BE2C (cell line): ENCODE measurements at regions not wholly inside any gene's neighbourhood (a gene's known extent, or its start where the extent isn't known, plus 50 kb on each side); places are given as distances from the start of the nearest gene placed in this dataset.
"Not testable (repeated sequence)": the region's sequence is repeated elsewhere in the genome, so short reads cannot be mapped to it uniquely, and the experiment has no call there.

ENCODE experiments used
- DNase-seq: peaks from one replicate; pipeline ENCODE4 v3.0.0-alpha.2; 2020
- H3K27me3 ChIP-seq: fragments of 250-450 bp; sonication (Bioruptor Pico); 2 replicates; pipeline ENCODE4 v1.5.1; 2020; ENCODE audit warnings: mild to moderate bottlenecking
- H3K36me3 ChIP-seq: fragments of 250-450 bp; sonication (Bioruptor Pico); 2 replicates; pipeline ENCODE4 v1.5.1; 2020; ENCODE audit warnings: mild to moderate bottlenecking
- H3K4me1 ChIP-seq: fragments of 250-450 bp; sonication (Bioruptor Pico); 2 replicates; pipeline ENCODE4 v1.5.1; 2020
- H3K4me3 ChIP-seq: 2 replicates; pipeline ENCODE4 v1.5.1; 2011; ENCODE audit warnings: low read depth, low read length
- H3K9me3 ChIP-seq: fragments of 250-450 bp; sonication (Bioruptor Pico); 2 replicates; pipeline ENCODE4 v1.5.1; 2020
- CTCF ChIP-seq: IDR thresholded peaks from 2 replicates; pipeline ENCODE4 v1.5.1; 2012; ENCODE audit warnings: mild to moderate bottlenecking, low read depth, low read length

- Histone ChIP-seq H3K4me3 (no peak overlapping the region), H3K4me1 (no peaks in the 10 kb centered on the region), H3K9me3 (no peaks in the 10 kb centered on the region), H3K36me3 (no peaks in the 10 kb centered on the region), H3K27me3 (no peaks in the 10 kb centered on the region)
- no peak for DNase-seq
- no peak for TF ChIP-seq CTCF
Measured at GRCh38 chr7:49497471-49497870, 276.0 kb upstream of the VWC2 start.

DNA sequence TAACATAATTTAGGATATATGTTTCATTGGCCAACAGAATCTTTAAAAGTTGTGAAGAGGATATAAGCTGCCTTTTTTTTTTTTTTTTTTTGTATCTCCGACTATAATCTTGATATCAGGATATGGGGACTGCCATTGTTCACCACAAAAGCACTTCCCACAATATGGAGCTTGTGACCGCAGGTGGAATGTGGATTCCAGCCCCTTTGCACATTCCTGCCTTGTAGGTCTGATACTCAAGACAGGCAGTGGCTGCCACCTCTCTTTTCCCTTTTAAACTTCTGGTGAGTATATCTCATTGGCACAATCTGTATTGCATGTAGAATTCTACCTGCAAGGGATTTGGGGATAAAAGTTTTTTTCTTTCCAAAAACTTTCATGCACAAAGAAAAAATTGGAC is 272.7 kb upstream of the VWC2 start:
- no peak for DNase-seq
- TF ChIP-seq CTCF = no peak

GRCh38 chr7:49507206-49507605 is 266.2 kb upstream of the VWC2 start:
- DNase-seq, H3K27me3 ChIP-seq, H3K9me3 ChIP-seq, H3K4me1 ChIP-seq, H3K36me3 ChIP-seq, H3K4me3 ChIP-seq: not testable (repeated sequence)

More for the DNA sequence above, 272.7 kb upstream of the VWC2 start:
- no peaks in the 10 kb centered on the region for H3K9me3 ChIP-seq
- no peaks in the 10 kb centered on the region for H3K4me1 ChIP-seq
- H3K4me3 ChIP-seq = no peak overlapping the region
- H3K27me3 ChIP-seq = no peaks in the 10 kb centered on the region
- H3K36me3 ChIP-seq = no peaks in the 10 kb centered on the region

DNA sequence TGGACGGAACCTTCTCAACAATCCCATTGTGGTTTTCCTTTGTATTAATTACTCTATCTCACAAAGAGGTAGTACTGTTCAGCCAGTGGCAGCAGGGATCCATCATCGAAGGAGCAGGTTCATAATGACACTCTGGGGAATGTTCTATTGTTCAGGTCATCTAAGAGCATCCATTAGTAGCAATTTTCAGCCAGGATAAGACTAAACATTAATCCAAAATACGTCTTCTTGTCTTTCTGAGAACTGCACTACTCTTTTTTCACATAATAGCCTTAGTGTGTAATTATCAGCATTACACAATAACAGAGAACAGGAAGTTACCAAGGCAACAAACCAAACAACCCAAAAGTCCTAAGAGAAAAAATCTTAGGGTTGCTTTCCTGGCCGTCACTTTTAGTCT is 259.5 kb upstream of the VWC2 start:
- Histone ChIP-seq H3K9me3 (no peaks in the 10 kb centered on the region), H3K27me3 (no peaks in the 10 kb centered on the region), H3K36me3 (no peaks in the 10 kb centered on the region), H3K4me3 (no peak overlapping the region), H3K4me1 (no peaks in the 10 kb centered on the region)
- no peak for DNase-seq
- TF ChIP-seq CTCF = no peak

- DNase-seq = no peak
- Histone ChIP-seq H3K9me3 (no peaks in the 10 kb centered on the region), H3K4me3 (no peak overlapping the region), H3K27me3 (no peaks in the 10 kb centered on the region), H3K4me1 (no peaks in the 10 kb centered on the region), H3K36me3 (no peaks in the 10 kb centered on the region)
- TF ChIP-seq CTCF = no peak
Measured at GRCh38 chr7:49520951-49521350, 252.5 kb upstream of the VWC2 start.

GRCh38 chr7:49522111-49522510 is 251.3 kb upstream of the VWC2 start:
- Histone ChIP-seq H3K27me3 (no peaks in the 10 kb centered on the region), H3K4me3 (no peak overlapping the region), H3K4me1 (no peaks in the 10 kb centered on the region), H3K36me3 (no peaks in the 10 kb centered on the region), H3K9me3 (no peaks in the 10 kb centered on the region)
- DNase-seq = no peak
- TF ChIP-seq CTCF = no peak

GRCh38 chr7:49523870-49524269 is 249.6 kb upstream of the VWC2 start:
- no peak for DNase-seq
- Histone ChIP-seq H3K4me3 (no peak overlapping the region), H3K4me1 (no peaks in the 10 kb centered on the region), H3K36me3 (no peaks in the 10 kb centered on the region), H3K9me3 (no peaks in the 10 kb centered on the region), H3K27me3 (no peaks in the 10 kb centered on the region)
- no peak for TF ChIP-seq CTCF
